ENCODE measurements at regions not wholly inside any gene's neighbourhood (a gene's known extent, or its start where the extent isn't known, plus 50 kb on each side); places are given as distances from the start of the nearest gene placed in this dataset.
A peak's percentile ranks its signal among the peaks of the same experiment; 100 is the strongest.

GRCh38 chr7:132899-133298 lies 59.5 kb upstream of the FAM20C start:
- WGBS, 3 donors, result 86 to 95% (median 88%) methylated on average over 2 of the region's 2 CpGs
- no peaks in the 10 kb centered on the region for H3K9me3 ChIP-seq
- H3K4me3 ChIP-seq, result no peak overlapping the region
- ATAC-seq, result no peak
- no peaks in the 10 kb centered on the region for H3K36me3 ChIP-seq (ENCODE audit: insufficient read depth in 1 of 2, low read depth in 1 of 2)
- no peak for TF ChIP-seq CTCF (IDR thresholded peaks at IDR 0.05)
- intact Hi-C loops (cut with DNase I), result no loop called here
- peaks cover 0 to 2% (median 0%) of the 10 kb centered on the region in 3 donors for H3K27me3 ChIP-seq (ENCODE audit: insufficient read depth in 3 of 3, low read length in 2 of 3)
- no peak overlapping the region for H3K27ac ChIP-seq
- DNase-seq, result no peak
- H3K4me1 ChIP-seq, result peaks cover 18% of the 10 kb centered on the region

- DNase-seq (no peak), ATAC-seq (no peak)
- 70 to 82% (median 80%) methylated on average over 8 to 11 of the region's 11 CpGs for WGBS, 3 donors
- peaks cover 0 to 2% (median 0%) of the 10 kb centered on the region in 3 donors for H3K27me3 ChIP-seq (ENCODE audit: insufficient read depth in 3 of 3, low read length in 2 of 3)
- peaks cover 18% of the 10 kb centered on the region for H3K4me1 ChIP-seq
- intact Hi-C loops (cut with DNase I), result no loop called here
- H3K36me3 ChIP-seq (ENCODE audit: insufficient read depth in 1 of 2, low read depth in 1 of 2), result no peaks in the 10 kb centered on the region
- no peaks in the 10 kb centered on the region for H3K9me3 ChIP-seq
- H3K4me3 ChIP-seq, result no peak overlapping the region
- no peak overlapping the region for H3K27ac ChIP-seq
- no peak for TF ChIP-seq CTCF (IDR thresholded peaks at IDR 0.05)
These were observed 58.9 kb upstream of the FAM20C start for GRCh38 chr7:133470-133869.

GRCh38 chr7:134029-134428 lies 58.3 kb upstream of the FAM20C start:
- ATAC-seq, result no peak
- DNase-seq, result no peak
- Histone ChIP-seq H3K9me3 (no peaks in the 10 kb centered on the region), H3K36me3 (ENCODE audit: insufficient read depth in 1 of 2, low read depth in 1 of 2) (no peaks in the 10 kb centered on the region), H3K27me3 (ENCODE audit: insufficient read depth in 3 of 3, low read length in 2 of 3) (peaks cover 0 to 2% (median 0%) of the 10 kb centered on the region in 3 donors), H3K27ac (no peak overlapping the region), H3K4me3 (no peak overlapping the region), H3K4me1 (peaks cover 18% of the 10 kb centered on the region)
- WGBS, 3 donors, result 81 to 89% (median 86%) methylated on average over 15 of the region's 15 CpGs
- no peak for TF ChIP-seq CTCF (IDR thresholded peaks at IDR 0.05)
- intact Hi-C loops (cut with DNase I), result no loop called here

GRCh38 chr7:134561-135256 lies 57.7 kb upstream of the FAM20C start:
- Histone ChIP-seq H3K9me3 (no peaks in the 10 kb centered on the region), H3K4me1 (peaks cover 13% of the 10 kb centered on the region), H3K36me3 (ENCODE audit: insufficient read depth in 1 of 2, low read depth in 1 of 2) (no peaks in the 10 kb centered on the region), H3K4me3 (no peak overlapping the region), H3K27me3 (ENCODE audit: insufficient read depth in 3 of 3, low read length in 2 of 3) (peaks cover 0 to 2% (median 0%) of the 10 kb centered on the region in 3 donors), H3K27ac (no peak overlapping the region)
- ATAC-seq, result no peak
- TF ChIP-seq CTCF (IDR thresholded peaks at IDR 0.05), result no peak
- intact Hi-C loops (cut with DNase I), result no loop called here
- peak in 1 of 2 donors; percentile 20 for DNase-seq
- WGBS, 3 donors, result 91 to 92% (median 92%) methylated on average over 21 of the region's 21 CpGs

DNA sequence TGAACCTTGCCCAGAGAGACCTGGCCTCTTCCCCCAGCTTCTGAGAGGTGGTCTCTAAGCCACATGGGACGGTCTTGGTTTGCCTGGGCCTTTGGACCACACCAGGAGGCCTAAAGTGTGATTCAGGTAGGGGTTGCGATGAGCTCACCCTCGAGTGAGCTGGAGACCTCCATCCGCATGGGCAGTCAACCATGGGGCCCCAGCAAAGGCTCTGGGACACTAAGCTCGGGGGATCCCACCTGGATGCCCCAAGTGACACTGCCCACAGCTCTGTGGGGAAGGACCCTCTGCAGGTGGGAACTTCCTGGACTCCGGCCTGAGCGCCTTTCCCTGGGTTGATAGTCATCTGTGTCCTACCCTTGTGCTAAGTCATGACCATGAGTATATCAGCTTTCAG lies 57.1 kb upstream of the FAM20C start:
- peak in 1 of 2 donors; percentile 26 for DNase-seq

More for the DNA sequence above, 57.1 kb upstream of the FAM20C start:
- no peaks in the 10 kb centered on the region for H3K9me3 ChIP-seq
- intact Hi-C loops (cut with DNase I), result no loop called here
- H3K27ac ChIP-seq, result no peak overlapping the region
- H3K27me3 ChIP-seq (ENCODE audit: insufficient read depth in 3 of 3, low read length in 2 of 3), result peaks cover 0 to 2% (median 0%) of the 10 kb centered on the region in 3 donors
- ATAC-seq, result no peak
- H3K36me3 ChIP-seq (ENCODE audit: insufficient read depth in 1 of 2, low read depth in 1 of 2), result no peaks in the 10 kb centered on the region
- WGBS, 3 donors, result 93 to 95% (median 95%) methylated on average over 7 of the region's 7 CpGs
- H3K4me3 ChIP-seq, result no peak overlapping the region
- H3K4me1 ChIP-seq, result peaks cover 8% of the 10 kb centered on the region
- TF ChIP-seq CTCF (IDR thresholded peaks at IDR 0.05), result no peak
